NB4 (cell line): ENCODE measurements at regions not wholly inside any gene's neighbourhood (a gene's known extent, or its start where the extent isn't known, plus 50 kb on each side); places are given as distances from the start of the nearest gene placed in this dataset.
"Not testable (repeated sequence)": the region's sequence is repeated elsewhere in the genome, so short reads cannot be mapped to it uniquely, and the experiment has no call there.

Experiments used
- CTCF ChIP-seq: IDR thresholded peaks from one replicate; pipeline ENCODE4 v1.5.1; 2012; ENCODE audit warnings: low read depth, low read length
- MYC ChIP-seq: IDR thresholded peaks from 2 replicates; pipeline ENCODE4 v1.6.1; 2011; ENCODE audit warnings: low read depth, low read length

- not testable (repeated sequence) for TF ChIP-seq CTCF, MYC
Observed at GRCh38 chr16:16586073-16586651, 207.2 kb downstream of the NPIPA7 start.
